Uterus (tissue), 3 donors: ENCODE measurements at regions not wholly inside any gene's neighbourhood (a gene's known extent, or its start where the extent isn't known, plus 50 kb on each side); places are given as distances from the start of the nearest gene placed in this dataset.
"Not testable (repeated sequence)": the region's sequence is repeated elsewhere in the genome, so short reads cannot be mapped to it uniquely, and the experiment has no call there.

ENCODE experiments used
- DNase-seq, 2 donors: peaks; one replicate each; pipeline ENCODE4 v3.0.0-alpha.2; 2019 to 2020
- H3K27ac ChIP-seq, 2 donors: fragments of 200-600 bp; sonication (generic); 1 replicate in 1 of 2; 2 replicates in 1 of 2; pipeline ENCODE4 v1.5.1; 2016 to 2018
- H3K27me3 ChIP-seq, 2 donors: fragments of 200-600 bp; sonication (generic); one replicate each; pipeline ENCODE4 v1.5.1; 2018 to 2019; ENCODE audit warnings: control low read depth in 1 of 2
- H3K36me3 ChIP-seq, 2 donors: fragments of 200-600 bp; sonication (generic); one replicate each; pipeline ENCODE4 v1.5.1; 2019; ENCODE audit warnings: control low read depth in 1 of 2
- H3K4me1 ChIP-seq, 2 donors: fragments of 200-600 bp; sonication (generic); one replicate each; pipeline ENCODE4 v1.5.1; 2018 to 2019; ENCODE audit warnings: control low read depth in 1 of 2
- H3K4me3 ChIP-seq, 2 donors: fragments of 200-600 bp; sonication (generic); 1 replicate in 1 of 2; 2 replicates in 1 of 2; pipeline ENCODE4 v1.5.1; 2018 to 2019; ENCODE audit warnings: mild to moderate bottlenecking in 1 of 2
- H3K9me3 ChIP-seq, 2 donors: fragments of 200-600 bp; sonication (generic); one replicate each; pipeline ENCODE4 v1.5.1; 2019; ENCODE audit warnings: control low read depth in 1 of 2
- POLR2A ChIP-seq, 2 donors: fragments of 450-650 bp; IDR thresholded peaks; one replicate each; pipeline ENCODE4 v1.6.1; 2016; ENCODE audit warnings: antibody characterized with exemption in 2 of 2, mild to moderate bottlenecking in 1 of 2, moderate library complexity in 1 of 2
- intact Hi-C: fragments of 100-400 bp; cut with DNase I; formaldehyde crosslinking; loops from one replicate; pipeline ENCODE4 v1.15.1; 2023; ENCODE audit warnings: low total_unique reads
- TF ChIP-seq, protein P1 (sequence below), 4 experiments: fragments of 200-600 bp in 2 of 4; fragments of 450-650 bp in 2 of 4; sonication (generic) in 2 of 4; IDR thresholded peaks; one replicate each; pipeline ENCODE4 v1.5.1; 2016 to 2019; ENCODE audit warnings: antibody characterized with exemption in 4 of 4, mild to moderate bottlenecking in 2 of 4, moderate library complexity in 1 of 4
- donor health status: DM: yes; HTN: yes; CAD: no.

DNA sequence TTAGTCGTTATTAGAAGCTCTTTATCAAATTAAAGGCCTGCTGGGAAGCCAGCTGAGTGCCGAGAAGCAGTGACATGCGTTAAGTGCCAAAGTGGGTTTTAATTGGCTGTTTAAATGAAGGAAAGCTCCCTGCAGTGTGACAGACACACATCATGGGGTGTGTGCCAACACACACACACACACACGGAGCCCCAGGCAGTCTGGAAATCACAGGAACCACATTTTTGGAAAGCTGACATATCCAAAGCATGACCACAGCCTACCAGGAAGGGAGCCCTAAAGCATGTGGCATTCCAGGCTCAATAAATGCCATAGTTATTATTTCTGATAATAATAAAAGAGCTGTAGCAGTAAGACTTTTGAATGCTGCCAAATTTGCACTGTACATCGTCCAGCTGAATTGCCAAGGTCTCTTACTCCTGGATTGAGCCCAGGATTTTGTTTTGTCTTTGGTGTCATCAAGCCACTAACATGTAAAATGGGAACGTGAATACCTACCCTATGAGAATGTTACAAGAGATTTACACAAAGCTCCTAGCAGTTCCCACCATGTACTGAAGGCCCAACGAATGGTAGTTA, 135.1 kb downstream of the TMEM30B start:
- no peak overlapping the region for H3K4me3 ChIP-seq
- H3K27ac ChIP-seq = peak overlapping the region in 1 of 2 donors; percentile 38
- DNase-seq = no peak
- no peaks in the 10 kb centered on the region for H3K4me1 ChIP-seq
- no peaks in the 10 kb centered on the region for H3K9me3 ChIP-seq
- H3K36me3 ChIP-seq = no peaks in the 10 kb centered on the region
- no peak for TF ChIP-seq POLR2A (IDR thresholded peaks at IDR 0.05)
- TF ChIP-seq, protein P1, sequence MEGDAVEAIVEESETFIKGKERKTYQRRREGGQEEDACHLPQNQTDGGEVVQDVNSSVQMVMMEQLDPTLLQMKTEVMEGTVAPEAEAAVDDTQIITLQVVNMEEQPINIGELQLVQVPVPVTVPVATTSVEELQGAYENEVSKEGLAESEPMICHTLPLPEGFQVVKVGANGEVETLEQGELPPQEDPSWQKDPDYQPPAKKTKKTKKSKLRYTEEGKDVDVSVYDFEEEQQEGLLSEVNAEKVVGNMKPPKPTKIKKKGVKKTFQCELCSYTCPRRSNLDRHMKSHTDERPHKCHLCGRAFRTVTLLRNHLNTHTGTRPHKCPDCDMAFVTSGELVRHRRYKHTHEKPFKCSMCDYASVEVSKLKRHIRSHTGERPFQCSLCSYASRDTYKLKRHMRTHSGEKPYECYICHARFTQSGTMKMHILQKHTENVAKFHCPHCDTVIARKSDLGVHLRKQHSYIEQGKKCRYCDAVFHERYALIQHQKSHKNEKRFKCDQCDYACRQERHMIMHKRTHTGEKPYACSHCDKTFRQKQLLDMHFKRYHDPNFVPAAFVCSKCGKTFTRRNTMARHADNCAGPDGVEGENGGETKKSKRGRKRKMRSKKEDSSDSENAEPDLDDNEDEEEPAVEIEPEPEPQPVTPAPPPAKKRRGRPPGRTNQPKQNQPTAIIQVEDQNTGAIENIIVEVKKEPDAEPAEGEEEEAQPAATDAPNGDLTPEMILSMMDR (IDR thresholded peaks at IDR 0.05) = no peak
- H3K27me3 ChIP-seq = no peaks in the 10 kb centered on the region
- intact Hi-C loops = no loop called here

DNA sequence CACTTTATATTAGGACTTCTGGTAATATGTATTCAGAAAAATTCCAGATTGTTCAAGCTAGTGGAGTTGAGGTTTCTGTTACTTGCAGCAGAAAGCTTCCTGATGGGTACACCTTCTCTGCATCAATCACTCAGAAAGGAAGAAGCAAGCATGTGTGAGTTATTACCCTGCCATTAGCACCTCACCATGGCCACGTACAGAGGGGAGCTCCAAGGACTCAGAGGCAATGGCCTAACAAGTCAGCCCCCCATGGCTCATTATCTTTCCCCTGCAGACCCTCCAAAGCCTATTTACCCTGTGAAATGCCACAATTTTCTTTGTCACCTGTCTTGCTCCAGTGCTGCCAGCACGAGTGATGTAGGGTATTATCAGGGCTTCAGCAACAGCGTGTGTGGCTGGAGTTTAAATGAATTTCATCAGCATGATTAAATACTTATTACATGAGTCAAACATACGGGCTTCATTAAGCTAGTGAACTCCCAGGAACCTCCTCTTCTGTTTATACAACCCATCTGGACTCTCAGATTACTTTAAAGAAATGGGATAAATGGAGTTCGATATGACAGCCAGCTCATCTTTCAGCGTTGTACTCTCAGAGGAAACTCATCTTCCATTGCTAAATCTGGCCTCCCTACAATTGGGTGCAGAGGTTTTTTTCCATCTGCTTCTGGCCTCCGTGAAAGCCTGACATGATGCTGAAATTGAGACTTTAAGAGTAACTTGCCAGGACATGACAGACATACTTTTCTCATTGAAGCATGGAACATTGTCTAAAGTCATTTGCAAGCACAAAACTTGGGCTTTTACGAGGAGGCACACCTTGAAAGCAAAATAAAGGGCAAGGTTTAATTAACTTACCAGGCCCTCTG, 135.9 kb downstream of the TMEM30B start:
- H3K27ac ChIP-seq = peak overlapping the region in 1 of 2 donors; percentile 53
- intact Hi-C loops = no loop called here

DNA sequence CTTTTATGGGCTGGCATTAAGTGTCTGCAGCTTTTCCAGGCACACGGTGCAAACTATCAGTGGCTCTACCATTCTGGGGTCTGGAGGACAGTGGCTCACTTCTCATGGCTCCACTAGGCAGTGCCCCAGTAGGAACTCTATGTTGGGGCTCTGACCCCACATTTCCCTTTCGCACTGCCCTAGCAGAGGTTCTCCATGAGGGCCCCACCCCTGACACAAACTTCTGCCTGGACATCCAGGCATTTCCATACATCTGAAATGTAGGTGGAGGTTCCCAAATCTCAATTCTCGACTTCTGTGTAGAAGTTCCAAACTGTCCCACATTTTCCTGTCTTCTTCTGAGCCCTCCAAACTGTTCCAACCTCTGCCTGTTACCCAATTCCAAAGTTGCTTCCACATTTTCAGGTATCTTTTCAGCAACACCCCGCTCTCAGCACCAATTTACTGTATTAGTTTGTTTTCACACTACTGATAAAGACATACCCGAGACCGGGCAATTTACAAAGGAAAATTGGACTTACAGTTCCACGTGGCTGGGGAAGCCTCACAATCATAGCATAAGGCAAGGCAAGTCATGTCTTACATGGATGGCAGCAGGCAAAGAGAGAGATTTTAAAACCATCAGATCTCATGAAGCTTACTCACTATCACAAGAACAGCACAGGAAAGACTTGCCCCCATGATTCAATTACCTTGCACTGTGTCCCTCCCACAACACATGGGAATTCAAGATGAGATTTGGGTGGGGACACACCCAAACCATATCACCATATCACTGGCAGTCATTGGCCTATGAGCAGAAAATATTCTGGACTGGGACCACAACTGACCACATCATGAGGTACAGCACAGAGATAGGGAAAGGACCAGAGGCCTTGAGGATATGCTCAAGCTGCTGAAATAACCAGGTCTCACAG, 136.8 kb downstream of the TMEM30B start:
- H3K27me3 ChIP-seq, H3K4me3 ChIP-seq, H3K36me3 ChIP-seq, H3K9me3 ChIP-seq, H3K4me1 ChIP-seq, intact Hi-C loops, DNase-seq: not testable (repeated sequence)
- H3K27ac ChIP-seq = peak overlapping the region in 1 of 2 donors; percentile 53

More for the DNA sequence above, 135.9 kb downstream of the TMEM30B start:
- no peak overlapping the region for H3K4me3 ChIP-seq
- peak in 1 of 2 donors; percentile 22 for DNase-seq
- H3K27me3 ChIP-seq = no peaks in the 10 kb centered on the region
- no peaks in the 10 kb centered on the region for H3K36me3 ChIP-seq
- TF ChIP-seq, protein P1 (IDR thresholded peaks at IDR 0.05) = no peak
- no peak for TF ChIP-seq POLR2A (IDR thresholded peaks at IDR 0.05)
- H3K4me1 ChIP-seq = no peaks in the 10 kb centered on the region
- H3K9me3 ChIP-seq = no peaks in the 10 kb centered on the region

DNA sequence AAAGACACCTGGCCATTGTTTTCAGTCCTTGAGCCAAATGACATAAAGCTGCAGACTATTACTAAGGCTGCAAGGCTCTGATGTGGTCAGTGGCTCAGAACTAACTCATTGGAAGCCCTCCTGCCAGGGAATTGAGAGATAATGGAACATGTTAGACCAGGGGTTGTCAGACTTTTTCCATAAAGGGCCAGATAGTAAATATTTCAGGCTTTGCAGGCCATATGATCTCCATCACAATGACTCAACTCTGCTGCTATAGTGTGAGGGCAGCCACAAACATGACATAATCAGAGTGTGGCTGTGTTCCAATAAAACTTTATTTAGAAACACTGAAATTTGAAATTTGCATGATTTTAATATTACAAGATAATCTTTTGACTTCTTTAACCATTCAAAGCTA, 140.3 kb downstream of the TMEM30B start:
- intact Hi-C loops = no loop called here
- TF ChIP-seq POLR2A (IDR thresholded peaks at IDR 0.05) = no peak
- TF ChIP-seq, protein P1 (IDR thresholded peaks at IDR 0.05) = no peak
- Histone ChIP-seq H3K9me3 (no peaks in the 10 kb centered on the region), H3K27me3 (no peaks in the 10 kb centered on the region), H3K36me3 (no peaks in the 10 kb centered on the region), H3K27ac (no peak overlapping the region), H3K4me1 (no peaks in the 10 kb centered on the region), H3K4me3 (no peak overlapping the region)
- DNase-seq = no peak

DNA sequence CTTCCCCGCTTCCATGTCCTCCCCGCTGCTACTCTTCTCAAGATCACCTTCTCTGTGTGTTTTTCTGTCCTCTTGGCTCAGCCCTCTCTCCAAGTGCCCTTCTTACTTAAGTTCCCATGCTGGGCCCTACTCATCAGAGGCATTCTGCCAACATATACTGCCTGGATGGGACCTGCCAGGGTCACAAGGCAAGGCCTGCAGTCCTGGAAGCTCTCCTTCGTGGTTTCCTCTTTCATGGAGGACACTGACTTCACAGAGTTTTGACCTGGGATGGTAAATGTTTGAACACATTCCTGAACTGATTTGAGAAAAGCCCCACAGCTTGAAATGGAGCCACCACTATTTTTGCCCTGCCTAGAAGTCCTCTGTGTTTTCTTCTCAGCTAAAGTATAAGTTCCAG, 140.9 kb downstream of the TMEM30B start:
- no peak for DNase-seq
- Histone ChIP-seq H3K27me3 (no peaks in the 10 kb centered on the region), H3K4me1 (no peaks in the 10 kb centered on the region), H3K27ac (no peak overlapping the region), H3K4me3 (no peak overlapping the region), H3K36me3 (no peaks in the 10 kb centered on the region), H3K9me3 (no peaks in the 10 kb centered on the region)
- intact Hi-C loops = no loop called here
- TF ChIP-seq POLR2A (IDR thresholded peaks at IDR 0.05) = no peak
- TF ChIP-seq, protein P1 (IDR thresholded peaks at IDR 0.05) = no peak
